ENCODE measurements at regions not wholly inside any gene's neighbourhood (a gene's known extent, or its start where the extent isn't known, plus 50 kb on each side); places are given as distances from the start of the nearest gene placed in this dataset.

DNA sequence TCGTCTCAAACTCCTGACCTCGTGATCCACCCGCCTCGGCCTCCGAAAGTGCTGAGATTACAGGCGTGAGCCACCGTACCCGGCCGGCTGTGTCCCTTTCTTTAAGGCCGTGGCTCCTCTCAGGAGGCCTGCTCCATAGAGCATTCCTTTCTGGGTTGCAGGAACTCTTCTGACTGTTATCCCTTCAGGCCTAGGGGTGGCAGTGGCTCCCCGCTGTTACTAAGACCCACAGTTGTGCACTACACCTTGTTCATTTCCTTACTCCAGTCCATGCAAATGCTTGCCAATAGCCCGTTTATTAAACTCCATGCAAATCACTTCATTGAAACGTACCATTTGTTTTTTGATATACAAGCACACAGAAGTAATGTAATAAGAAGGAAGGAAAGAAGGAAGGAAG, 234.7 kb downstream of the BCAT1 start:
- H3K27ac ChIP-seq: no peak overlapping the region
- no peak for DNase-seq (ENCODE audit: low spot score in 2 of 2)
- no peak overlapping the region for H3K4me3 ChIP-seq
- WGBS, 2 donors: 96% methylated on average over 13 of the region's 13 CpGs
- H3K4me1 ChIP-seq: no peaks in the 10 kb centered on the region
- no peaks in the 10 kb centered on the region for H3K9me3 ChIP-seq
- TF ChIP-seq POLR2A (IDR thresholded peaks at IDR 0.05): no peak
- no peak for TF ChIP-seq EP300 (IDR thresholded peaks at IDR 0.05)
- TF ChIP-seq, protein P1, sequence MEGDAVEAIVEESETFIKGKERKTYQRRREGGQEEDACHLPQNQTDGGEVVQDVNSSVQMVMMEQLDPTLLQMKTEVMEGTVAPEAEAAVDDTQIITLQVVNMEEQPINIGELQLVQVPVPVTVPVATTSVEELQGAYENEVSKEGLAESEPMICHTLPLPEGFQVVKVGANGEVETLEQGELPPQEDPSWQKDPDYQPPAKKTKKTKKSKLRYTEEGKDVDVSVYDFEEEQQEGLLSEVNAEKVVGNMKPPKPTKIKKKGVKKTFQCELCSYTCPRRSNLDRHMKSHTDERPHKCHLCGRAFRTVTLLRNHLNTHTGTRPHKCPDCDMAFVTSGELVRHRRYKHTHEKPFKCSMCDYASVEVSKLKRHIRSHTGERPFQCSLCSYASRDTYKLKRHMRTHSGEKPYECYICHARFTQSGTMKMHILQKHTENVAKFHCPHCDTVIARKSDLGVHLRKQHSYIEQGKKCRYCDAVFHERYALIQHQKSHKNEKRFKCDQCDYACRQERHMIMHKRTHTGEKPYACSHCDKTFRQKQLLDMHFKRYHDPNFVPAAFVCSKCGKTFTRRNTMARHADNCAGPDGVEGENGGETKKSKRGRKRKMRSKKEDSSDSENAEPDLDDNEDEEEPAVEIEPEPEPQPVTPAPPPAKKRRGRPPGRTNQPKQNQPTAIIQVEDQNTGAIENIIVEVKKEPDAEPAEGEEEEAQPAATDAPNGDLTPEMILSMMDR (IDR thresholded peaks at IDR 0.05): no peak
- no peaks in the 10 kb centered on the region for H3K36me3 ChIP-seq
- no peaks in the 10 kb centered on the region for H3K27me3 ChIP-seq

DNA sequence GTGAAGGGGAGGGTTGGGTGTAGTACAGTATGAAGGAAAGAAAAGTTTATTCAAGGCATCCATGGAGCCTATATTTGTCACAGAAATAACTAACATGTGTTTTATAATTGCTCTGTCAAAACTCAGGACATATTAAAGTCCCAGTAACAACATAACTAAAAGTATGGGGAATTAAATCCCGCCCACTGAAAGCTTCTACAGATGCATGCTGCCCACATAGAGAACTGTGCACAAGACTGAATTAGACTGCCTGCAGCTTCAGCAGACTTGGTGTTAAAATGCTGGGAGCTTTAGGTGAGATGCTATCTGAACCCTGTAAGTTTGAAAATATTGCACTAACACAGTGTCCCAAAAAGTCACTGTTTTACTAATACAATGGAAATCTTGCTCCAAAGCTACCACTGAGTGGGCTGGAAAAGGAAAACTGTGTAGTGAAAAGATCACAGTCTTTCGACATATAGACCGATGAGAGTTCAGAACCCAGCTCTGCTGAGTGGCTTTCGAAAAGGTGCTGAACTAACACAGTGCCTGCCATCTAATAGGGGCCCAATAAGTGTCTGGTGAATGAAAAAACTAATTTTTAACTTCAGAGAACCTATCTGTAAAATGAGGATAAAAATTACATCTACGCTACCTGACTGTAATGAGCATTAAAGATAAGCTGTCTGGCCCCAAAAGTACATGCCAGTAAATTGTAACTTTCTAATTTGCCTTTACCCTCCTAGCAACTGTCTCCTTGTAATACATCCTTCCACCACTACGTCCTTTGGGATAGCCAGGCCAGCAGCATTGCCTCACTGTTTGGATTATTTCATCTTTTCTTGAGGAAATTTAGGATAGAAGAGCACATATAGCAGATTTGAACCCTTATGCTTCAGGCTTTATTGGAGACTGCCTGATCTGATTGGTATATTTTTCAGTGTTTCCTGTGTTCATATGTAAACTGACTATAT, 237.6 kb downstream of the BCAT1 start:
- TF ChIP-seq, protein P1 (IDR thresholded peaks at IDR 0.05): no peak
- TF ChIP-seq POLR2A (IDR thresholded peaks at IDR 0.05): no peak
- no peak for TF ChIP-seq EP300 (IDR thresholded peaks at IDR 0.05)
- no peaks in the 10 kb centered on the region for H3K27me3 ChIP-seq
- no peak overlapping the region for H3K27ac ChIP-seq
- no peaks in the 10 kb centered on the region for H3K9me3 ChIP-seq
- H3K4me3 ChIP-seq: no peak overlapping the region
- WGBS, 2 donors: 92% methylated on average over 6 of the region's 6 CpGs
- H3K36me3 ChIP-seq: no peaks in the 10 kb centered on the region
- no peak for DNase-seq (ENCODE audit: low spot score in 2 of 2)
- H3K4me1 ChIP-seq: no peaks in the 10 kb centered on the region

DNA sequence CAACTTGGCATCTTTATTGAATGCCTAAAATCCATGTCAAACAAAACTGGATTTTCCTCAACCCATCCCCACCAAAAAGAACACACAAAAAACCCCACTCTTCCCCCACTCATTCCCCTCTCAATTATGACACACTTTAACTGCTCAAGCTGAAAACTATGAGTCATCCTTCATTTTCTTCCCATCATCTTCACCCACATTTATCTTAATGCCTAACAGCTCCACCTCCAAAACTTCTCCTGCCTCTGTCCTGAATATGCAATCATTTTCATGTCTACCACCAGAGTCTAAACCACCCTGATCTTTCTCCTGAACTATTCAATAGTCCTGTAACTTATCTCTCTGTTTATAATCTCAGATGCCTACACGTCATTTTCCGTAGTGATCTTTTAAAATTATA, 239.7 kb downstream of the BCAT1 start:
- peaks cover 0 to 12% (median 0%) of the 10 kb centered on the region in 4 donors for H3K4me1 ChIP-seq
- 94% methylated on average over 2 of the region's 2 CpGs for WGBS, 2 donors
- no peaks in the 10 kb centered on the region for H3K9me3 ChIP-seq
- H3K4me3 ChIP-seq: no peak overlapping the region
- H3K36me3 ChIP-seq: no peaks in the 10 kb centered on the region
- no peak for TF ChIP-seq POLR2A (IDR thresholded peaks at IDR 0.05)
- TF ChIP-seq, protein P1 (IDR thresholded peaks at IDR 0.05): no peak
- TF ChIP-seq EP300 (IDR thresholded peaks at IDR 0.05): no peak
- H3K27me3 ChIP-seq: no peaks in the 10 kb centered on the region
- DNase-seq (ENCODE audit: low spot score in 2 of 2): no peak
- H3K27ac ChIP-seq: no peak overlapping the region

DNA sequence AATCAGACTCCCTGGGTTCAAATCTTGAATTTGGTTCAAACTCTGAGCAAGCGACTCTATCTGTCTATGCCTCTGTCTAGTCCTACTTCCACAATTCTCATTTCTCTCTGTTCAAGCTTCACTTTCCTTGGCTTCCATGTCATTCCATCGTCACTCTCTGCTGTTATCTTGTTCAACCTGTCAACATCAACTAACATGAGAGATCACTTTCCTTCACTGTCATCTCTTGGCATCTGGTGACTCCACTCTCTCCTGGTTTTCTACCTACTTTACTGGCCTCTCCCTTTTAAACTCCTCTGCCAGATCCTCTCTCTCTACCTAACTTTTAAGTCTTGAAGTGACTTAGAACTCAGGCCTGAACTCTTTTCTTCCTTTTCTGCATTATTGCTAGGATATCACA, 240.2 kb downstream of the BCAT1 start:
- H3K27ac ChIP-seq: no peak overlapping the region
- 48 to 89% methylated on average over 2 of the region's 2 CpGs for WGBS, 2 donors
- TF ChIP-seq EP300 (IDR thresholded peaks at IDR 0.05) (no peak), POLR2A (IDR thresholded peaks at IDR 0.05) (no peak)
- TF ChIP-seq, protein P1 (IDR thresholded peaks at IDR 0.05): no peak

DNA sequence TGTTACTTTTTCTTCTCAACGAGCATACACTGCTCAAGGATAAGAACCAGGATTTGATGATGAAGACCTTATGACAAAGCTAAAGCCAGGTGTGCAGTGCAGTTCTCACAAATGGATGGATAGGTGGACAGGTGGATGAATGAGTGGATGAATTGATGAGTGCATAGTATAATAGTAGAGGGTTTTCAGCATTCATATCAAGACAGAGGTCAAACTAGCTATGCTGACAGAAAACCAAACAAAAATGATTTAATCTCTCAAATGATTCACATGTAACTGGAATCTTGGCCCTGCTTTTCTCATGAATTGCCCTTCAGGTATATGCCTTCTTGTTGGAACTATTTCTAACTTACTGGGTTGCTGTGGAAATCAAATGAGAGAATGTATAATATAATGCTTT, 240.9 kb downstream of the BCAT1 start:
- Histone ChIP-seq H3K36me3 (no peaks in the 10 kb centered on the region), H3K4me1 (peaks cover 0 to 12% (median 0%) of the 10 kb centered on the region in 4 donors), H3K27ac (no peak overlapping the region), H3K4me3 (no peak overlapping the region), H3K27me3 (no peaks in the 10 kb centered on the region), H3K9me3 (no peaks in the 10 kb centered on the region)
- WGBS, 2 donors: 0 to 89% methylated on average over 1 of the region's 1 CpG
- DNase-seq (ENCODE audit: low spot score in 2 of 2): no peak
- no peak for TF ChIP-seq POLR2A (IDR thresholded peaks at IDR 0.05)
- TF ChIP-seq, protein P1 (IDR thresholded peaks at IDR 0.05): no peak
- no peak for TF ChIP-seq EP300 (IDR thresholded peaks at IDR 0.05)

More for the DNA sequence above, 240.2 kb downstream of the BCAT1 start:
- Histone ChIP-seq H3K27me3 (no peaks in the 10 kb centered on the region), H3K9me3 (no peaks in the 10 kb centered on the region), H3K36me3 (no peaks in the 10 kb centered on the region), H3K4me3 (no peak overlapping the region), H3K4me1 (peaks cover 0 to 12% (median 0%) of the 10 kb centered on the region in 4 donors)
- DNase-seq (ENCODE audit: low spot score in 2 of 2): no peak
